ENCODE measurements at regions not wholly inside any gene's neighbourhood (a gene's known extent, or its start where the extent isn't known, plus 50 kb on each side); places are given as distances from the start of the nearest gene placed in this dataset.

GRCh38 chr4:72900952-72901351, 168.6 kb downstream of the COX18 start:
- no peak for TF ChIP-seq CTCF (IDR thresholded peaks at IDR 0.05; ENCODE audit: unreplicated experiment in 3 of 3)
- peaks cover 5% of the 10 kb centered on the region for H3K9me3 Mint-ChIP-seq
- H3K4me3 Mint-ChIP-seq = no peak overlapping the region
- no peak overlapping the region for H3K27ac Mint-ChIP-seq
- no peaks in the 10 kb centered on the region for H3K27me3 Mint-ChIP-seq (ENCODE audit: low read depth)
- peaks cover 14% of the 10 kb centered on the region for H3K4me1 Mint-ChIP-seq
- H3K36me3 Mint-ChIP-seq (ENCODE audit: low read depth) = no peaks in the 10 kb centered on the region

GRCh38 chr4:72899621-72900020, 169.9 kb downstream of the COX18 start:
- no peak overlapping the region for H3K4me3 Mint-ChIP-seq

GRCh38 chr4:72899214-72899613, 170.3 kb downstream of the COX18 start:
- Mint-ChIP-seq H3K27me3 (ENCODE audit: low read depth) (no peaks in the 10 kb centered on the region), H3K36me3 (ENCODE audit: low read depth) (no peaks in the 10 kb centered on the region), H3K9me3 (no peaks in the 10 kb centered on the region), H3K27ac (no peak overlapping the region), H3K4me3 (no peak overlapping the region), H3K4me1 (peaks cover 18% of the 10 kb centered on the region)
- no peak for TF ChIP-seq CTCF (IDR thresholded peaks at IDR 0.05; ENCODE audit: unreplicated experiment in 3 of 3)

More at GRCh38 chr4:72899621-72900020, 169.9 kb downstream of the COX18 start:
- TF ChIP-seq CTCF (IDR thresholded peaks at IDR 0.05; ENCODE audit: unreplicated experiment in 3 of 3) = no peak
- H3K27ac Mint-ChIP-seq = no peak overlapping the region
- no peaks in the 10 kb centered on the region for H3K27me3 Mint-ChIP-seq (ENCODE audit: low read depth)
- H3K36me3 Mint-ChIP-seq (ENCODE audit: low read depth) = no peaks in the 10 kb centered on the region
- peaks cover 14% of the 10 kb centered on the region for H3K4me1 Mint-ChIP-seq
- H3K9me3 Mint-ChIP-seq = no peaks in the 10 kb centered on the region

GRCh38 chr4:72896515-72896914, 173.0 kb downstream of the COX18 start:
- peaks cover 41% of the 10 kb centered on the region for H3K4me1 Mint-ChIP-seq

GRCh38 chr4:72895408-72895807, 174.1 kb downstream of the COX18 start:
- Mint-ChIP-seq H3K9me3 (no peaks in the 10 kb centered on the region), H3K27ac (peak overlapping the region in 1 of 3 experiments; percentile 23), H3K4me1 (peaks cover 41% of the 10 kb centered on the region), H3K4me3 (no peak overlapping the region), H3K36me3 (ENCODE audit: low read depth) (no peaks in the 10 kb centered on the region), H3K27me3 (ENCODE audit: low read depth) (no peaks in the 10 kb centered on the region)
- TF ChIP-seq CTCF (IDR thresholded peaks at IDR 0.05; ENCODE audit: unreplicated experiment in 3 of 3) = no peak

More at GRCh38 chr4:72896515-72896914, 173.0 kb downstream of the COX18 start:
- peak overlapping the region in 1 of 3 experiments; percentile 65 for H3K27ac Mint-ChIP-seq
- no peaks in the 10 kb centered on the region for H3K27me3 Mint-ChIP-seq (ENCODE audit: low read depth)
- H3K4me3 Mint-ChIP-seq = no peak overlapping the region
- no peak for TF ChIP-seq CTCF (IDR thresholded peaks at IDR 0.05; ENCODE audit: unreplicated experiment in 3 of 3)
- no peaks in the 10 kb centered on the region for H3K9me3 Mint-ChIP-seq
- no peaks in the 10 kb centered on the region for H3K36me3 Mint-ChIP-seq (ENCODE audit: low read depth)

- Mint-ChIP-seq H3K4me1 (peaks cover 38% of the 10 kb centered on the region), H3K4me3 (no peak overlapping the region), H3K9me3 (no peaks in the 10 kb centered on the region), H3K36me3 (ENCODE audit: low read depth) (no peaks in the 10 kb centered on the region), H3K27me3 (ENCODE audit: low read depth) (no peaks in the 10 kb centered on the region), H3K27ac (peak overlapping the region; percentile 7 to 63 (median 23))
- no peak for TF ChIP-seq CTCF (IDR thresholded peaks at IDR 0.05; ENCODE audit: unreplicated experiment in 3 of 3)
Measured at GRCh38 chr4:72893354-72894066, 176.0 kb downstream of the COX18 start.

Measured in nephron (organoid).